HG02852 (cell line): ENCODE measurements at regions not wholly inside any gene's neighbourhood (a gene's known extent, or its start where the extent isn't known, plus 50 kb on each side); places are given as distances from the start of the nearest gene placed in this dataset.
"Not testable (repeated sequence)": the region's sequence is repeated elsewhere in the genome, so short reads cannot be mapped to it uniquely, and the experiment has no call there.

Source experiments
- ATAC-seq: cut with Tn5 transposase; IDR thresholded peaks from one replicate; pipeline ENCODE4 v1.9.1; 2021; ENCODE audit warnings: mild to moderate bottlenecking, moderate library complexity; ENCODE audit not compliant: unreplicated experiment

DNA sequence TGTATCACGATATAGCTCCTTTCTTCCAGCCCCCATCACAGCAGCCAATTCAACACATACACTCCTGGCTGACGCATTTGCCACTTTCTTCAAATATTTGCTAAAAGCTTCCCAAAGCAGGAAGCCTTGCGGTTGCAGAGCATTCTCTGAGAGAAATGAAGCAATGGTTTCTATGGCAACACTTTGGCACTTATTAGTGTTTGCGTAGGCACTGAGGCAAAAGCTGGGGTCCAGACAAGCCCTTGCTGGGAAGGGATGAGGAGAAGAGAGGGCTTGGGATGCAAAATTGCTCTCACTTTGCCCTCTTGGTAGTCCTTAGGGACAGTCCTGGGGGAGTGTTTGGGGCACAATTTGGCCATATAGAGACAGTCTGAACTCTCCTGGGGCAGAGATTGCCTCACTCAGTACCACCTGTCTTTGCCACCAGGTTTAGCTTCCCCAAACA lies 55.0 kb upstream of the PAK3 start:
- no peak for ATAC-seq

DNA sequence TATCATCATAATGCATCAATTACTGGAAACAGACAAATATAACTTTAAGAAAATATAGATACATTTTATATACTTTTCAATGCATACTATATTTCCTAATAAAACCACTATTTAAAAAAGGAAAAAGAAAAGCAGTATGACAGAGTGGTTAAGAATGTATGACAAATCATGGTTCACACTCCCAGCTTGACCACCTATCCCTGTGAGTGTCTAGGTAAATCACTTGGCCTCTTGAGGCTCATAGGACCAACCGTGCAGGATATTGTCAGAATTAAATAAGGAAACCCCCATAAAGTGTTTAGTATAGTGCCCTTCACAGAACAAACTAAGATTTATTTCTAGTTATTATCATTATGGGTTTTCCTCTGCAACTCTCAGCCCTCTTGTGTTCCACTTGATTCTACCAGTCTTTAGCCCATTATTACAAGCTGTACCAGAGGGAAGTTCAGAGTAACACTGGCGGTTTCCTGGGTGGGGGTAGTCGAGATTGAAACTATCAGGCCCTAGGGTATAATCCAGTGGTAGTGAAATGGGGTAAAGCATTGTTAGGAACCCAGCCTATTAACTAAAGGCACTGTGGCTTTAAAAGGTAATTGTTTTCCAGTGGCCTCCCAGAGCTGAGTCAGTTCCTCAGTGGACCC lies 55.5 kb upstream of the PAK3 start:
- no peak for ATAC-seq

GRCh38 chrX:111039606-111040005 lies 56.4 kb upstream of the PAK3 start:
- no peak for ATAC-seq

GRCh38 chrX:111035991-111036390 lies 60.0 kb upstream of the PAK3 start:
- ATAC-seq: no peak

GRCh38 chrX:111035256-111035655 lies 60.7 kb upstream of the PAK3 start:
- no peak for ATAC-seq

DNA sequence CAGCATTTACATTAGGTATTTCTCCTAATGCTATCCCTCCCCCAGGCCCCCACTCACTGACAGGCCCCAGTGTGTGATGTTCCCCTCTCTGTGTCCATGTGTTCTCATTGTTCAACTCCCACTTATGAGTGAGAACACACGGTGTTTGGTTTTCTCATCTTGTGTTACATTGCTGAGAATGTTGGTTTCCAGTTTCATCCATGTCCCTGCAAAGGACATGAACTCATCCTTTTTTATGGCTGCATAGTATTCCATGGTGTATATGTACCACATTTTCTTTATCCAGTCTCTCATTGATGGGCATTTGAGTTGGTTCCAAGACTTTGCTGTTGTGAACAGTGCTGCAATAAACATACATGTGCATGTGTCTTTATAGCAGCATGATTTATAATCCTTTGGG lies 73.0 kb upstream of the PAK3 start:
- ATAC-seq: not testable (repeated sequence)

DNA sequence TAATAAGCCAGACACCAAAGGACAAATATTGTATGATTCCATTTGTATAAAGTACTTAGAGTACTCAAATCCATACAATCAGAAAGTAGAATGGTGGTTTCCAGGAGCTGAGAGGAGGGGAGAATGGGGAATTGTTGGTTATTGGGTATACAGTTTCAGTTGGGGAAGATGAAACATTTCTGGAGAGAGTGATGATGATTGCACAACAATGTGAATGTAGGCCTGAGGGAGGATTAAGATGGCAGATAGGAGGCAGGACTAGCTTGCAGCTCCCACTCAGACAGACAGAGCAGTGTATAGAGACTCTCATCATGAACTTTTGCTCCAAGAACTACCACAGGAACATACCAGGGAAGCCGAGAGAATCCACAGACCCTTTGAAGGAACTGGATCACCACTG lies 75.7 kb upstream of the PAK3 start:
- ATAC-seq: no peak

DNA sequence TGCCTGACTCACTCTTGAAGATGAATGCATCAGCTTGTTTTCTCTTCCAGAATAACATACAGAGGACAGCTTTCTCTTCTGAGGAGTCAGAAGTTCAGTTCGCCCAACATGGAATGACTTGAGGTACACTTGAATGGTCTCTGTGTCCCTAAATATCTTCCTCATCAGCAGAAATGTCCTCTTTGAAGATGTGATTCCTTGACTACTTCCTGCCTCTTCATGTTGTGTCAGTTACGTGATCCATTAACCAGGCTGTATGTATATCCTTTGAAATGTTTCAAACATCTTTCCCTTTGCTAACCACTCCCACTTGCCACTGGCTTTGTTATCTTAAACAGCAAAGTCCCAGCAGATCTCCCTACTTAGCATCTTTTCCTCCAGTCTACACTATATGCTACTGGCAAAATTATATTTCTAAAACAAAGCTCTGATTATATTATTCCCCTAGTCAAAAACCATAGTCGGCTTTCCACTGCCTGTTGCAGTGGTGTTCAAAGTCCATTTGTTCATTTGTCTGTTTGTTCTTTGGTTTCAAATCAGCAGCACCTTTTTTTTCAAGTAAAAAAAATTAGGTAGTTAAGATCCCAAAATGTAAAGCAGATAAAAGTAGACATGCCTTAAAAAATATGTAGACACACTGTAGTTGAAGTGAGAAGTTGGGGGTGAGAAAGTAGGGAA lies 82.1 kb upstream of the PAK3 start:
- no peak for ATAC-seq

DNA sequence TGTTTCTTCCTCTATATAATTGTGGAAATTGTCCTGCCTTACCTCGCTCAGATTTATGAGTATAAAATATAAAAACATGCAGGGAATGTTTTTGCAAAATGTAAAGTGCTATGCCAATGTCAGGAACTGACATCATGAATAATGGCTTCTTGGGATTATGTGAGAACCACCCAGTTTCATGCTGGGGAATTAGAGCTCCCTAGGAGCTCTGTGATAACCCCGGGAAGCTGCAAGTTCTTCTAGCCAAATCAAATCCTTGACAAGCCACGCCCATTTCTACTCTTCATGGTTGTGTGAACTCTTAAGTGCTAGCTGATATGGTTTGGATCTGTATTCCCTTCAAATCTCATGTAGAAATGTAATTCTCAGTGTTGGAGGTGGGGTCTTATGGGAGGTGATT lies 85.9 kb upstream of the PAK3 start:
- no peak for ATAC-seq

DNA sequence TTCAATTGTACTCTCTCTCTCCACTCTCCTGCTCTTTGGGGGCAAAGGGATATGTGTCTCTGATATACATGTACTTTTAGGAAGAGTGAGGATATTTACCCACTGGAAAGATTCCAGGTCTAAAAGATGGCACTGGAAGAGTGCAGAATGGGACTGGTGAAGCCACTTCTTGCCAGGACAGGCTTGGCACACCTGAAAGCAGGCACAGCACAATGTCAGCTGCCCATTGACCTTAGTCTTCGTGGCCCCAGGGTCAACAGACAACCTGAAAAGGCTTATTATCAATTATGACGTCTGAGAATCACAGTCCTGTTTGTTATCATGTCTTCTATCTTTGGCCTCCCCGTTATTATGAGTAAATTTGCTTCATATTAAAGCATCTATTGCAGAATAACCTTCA lies 86.7 kb upstream of the PAK3 start:
- no peak for ATAC-seq

- no peak for ATAC-seq
Observed at GRCh38 chrX:111008126-111008525, 87.9 kb upstream of the PAK3 start.

DNA sequence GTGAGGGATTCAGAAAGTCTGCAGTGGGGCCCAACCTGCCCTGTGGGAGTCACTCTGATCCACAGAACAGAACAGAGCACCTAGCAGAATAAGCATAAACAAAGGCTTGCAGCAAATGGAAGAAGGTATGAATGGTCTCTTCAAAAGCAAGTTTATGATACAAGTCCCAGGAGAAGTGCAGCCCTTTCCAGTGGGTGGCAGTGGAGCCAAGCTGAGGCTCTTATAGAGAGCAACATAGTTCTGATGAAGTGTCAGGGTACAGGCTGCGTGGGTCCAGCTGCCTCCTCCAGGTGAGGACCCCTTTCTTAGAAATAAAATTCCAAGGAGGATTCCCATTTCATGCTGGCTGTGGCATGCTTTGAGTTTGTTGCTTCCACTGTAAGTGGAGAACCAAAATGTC lies 88.8 kb upstream of the PAK3 start:
- no peak for ATAC-seq

DNA sequence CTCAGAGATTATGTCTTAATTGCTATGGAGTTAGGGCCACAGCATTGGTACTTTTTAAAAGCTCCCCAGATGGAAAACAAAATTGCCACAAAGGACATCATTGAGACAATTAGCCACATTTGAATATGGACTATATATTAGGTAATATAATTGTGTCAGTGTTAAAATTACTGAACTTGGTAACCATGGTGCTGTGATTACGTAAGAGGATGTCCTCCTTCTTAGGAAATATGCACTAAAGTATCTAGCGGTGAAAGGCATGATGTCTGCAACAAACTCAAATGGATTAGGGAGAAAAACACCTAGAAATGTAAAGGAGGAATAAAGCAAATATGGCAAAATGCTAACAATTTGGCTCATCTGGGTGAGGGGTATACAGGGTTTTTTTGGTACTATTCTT lies 89.9 kb upstream of the PAK3 start:
- no peak for ATAC-seq

DNA sequence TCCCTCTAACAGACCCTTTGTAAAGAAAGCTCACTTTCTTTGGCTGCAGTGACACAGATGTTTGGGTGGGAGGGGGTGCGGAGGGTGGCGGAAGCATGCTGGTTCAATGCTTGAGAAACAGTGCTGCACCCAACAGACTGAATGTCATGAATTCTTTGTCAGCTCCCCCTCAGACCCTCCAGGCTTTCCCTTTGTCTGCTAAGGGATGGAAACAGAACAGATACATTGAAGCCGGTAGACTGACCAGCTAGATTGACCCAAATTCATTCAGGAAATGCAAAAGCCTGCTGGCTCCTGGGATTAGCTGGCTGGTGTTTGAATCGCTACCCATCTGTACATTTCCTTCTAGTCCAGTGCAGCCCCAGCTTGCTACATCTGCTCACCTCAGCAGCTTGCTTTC lies 90.8 kb upstream of the PAK3 start:
- ATAC-seq: no peak

- no peak for ATAC-seq
Observed at GRCh38 chrX:111003118-111003517, 92.9 kb upstream of the PAK3 start.

DNA sequence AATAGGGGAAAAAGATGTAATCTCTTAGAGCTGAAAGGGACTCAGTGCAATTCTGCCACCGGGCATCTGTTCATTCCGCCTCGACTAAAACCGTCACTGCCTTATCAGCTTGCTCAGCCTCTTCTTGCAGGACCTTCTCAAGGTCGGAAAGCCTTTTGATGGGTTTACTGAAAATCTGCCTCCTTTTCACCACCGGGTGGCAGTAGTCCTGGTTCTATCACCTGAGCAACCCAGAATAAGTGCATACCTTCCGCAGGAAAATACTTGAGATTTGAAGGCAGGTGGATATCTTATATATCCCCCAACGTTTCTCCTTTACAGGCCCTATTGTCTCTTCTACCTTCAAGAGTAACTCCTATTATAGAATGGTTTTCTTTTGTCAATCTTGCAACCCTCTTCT lies 103.4 kb upstream of the PAK3 start:
- no peak for ATAC-seq

DNA sequence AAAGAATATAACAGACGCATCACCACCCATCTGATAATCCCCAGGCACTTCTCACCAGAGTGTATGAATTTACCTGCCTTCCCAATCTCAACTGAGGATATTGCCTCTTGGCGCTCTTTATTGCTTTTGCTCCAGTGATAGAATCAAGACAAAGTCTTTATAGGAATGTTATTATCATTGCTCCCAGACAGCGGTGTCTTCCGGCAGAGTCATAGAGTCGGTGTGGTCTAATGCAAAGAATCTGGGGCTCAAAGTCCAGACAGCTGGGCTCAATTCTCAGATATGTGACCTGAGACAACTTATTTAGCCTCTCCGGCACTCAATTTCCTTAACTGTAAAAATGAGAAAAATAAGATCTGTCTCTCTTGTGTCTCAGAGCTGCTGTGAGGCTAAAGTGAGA lies 106.1 kb upstream of the PAK3 start:
- ATAC-seq: no peak

GRCh38 chrX:110989447-110989846 lies 106.5 kb upstream of the PAK3 start:
- ATAC-seq: no peak

GRCh38 chrX:110987292-110987691 lies 108.7 kb upstream of the PAK3 start:
- ATAC-seq: no peak

- no peak for ATAC-seq
Observed at GRCh38 chrX:110985470-110985869, 110.5 kb upstream of the PAK3 start.

DNA sequence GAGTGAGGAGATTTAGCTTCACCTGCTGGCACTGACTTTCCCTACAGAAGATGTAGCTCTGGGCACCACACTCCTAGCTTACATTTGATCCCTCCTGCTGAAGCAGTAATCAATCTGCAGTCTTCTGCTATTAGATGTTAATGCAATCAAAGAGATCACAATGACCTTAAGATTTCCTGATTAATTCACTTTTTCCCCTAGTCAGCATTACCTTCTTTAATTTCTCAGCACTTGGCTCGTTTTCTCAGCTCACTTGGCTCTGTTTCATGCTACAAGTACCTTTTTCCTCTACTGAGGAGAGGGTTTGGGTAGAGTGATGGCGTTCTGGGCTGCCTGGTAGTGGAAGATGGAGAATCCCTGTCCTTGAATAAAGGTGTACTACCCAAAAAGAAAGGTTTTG lies 113.0 kb upstream of the PAK3 start:
- no peak for ATAC-seq

DNA sequence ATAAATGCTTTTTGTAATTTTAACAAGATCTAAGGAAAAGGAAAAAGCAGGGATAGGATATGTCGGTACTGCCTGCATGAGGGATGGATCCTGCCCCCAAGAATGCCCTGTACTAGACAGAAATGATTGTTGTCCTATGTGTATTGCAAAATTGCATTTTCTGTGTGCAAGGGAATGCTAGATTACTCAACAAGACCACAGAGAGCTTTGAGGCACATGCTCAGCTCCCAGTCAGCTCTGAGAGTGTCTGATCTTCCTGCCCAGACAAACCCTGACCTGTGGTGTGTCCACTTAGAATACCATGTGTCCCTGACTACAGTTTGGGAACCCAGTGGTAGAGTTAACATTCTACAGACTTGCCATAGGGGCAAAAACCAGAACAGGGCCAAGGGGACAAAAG lies 129.2 kb upstream of the PAK3 start:
- ATAC-seq: no peak

GRCh38 chrX:110966091-110966454 lies 129.9 kb upstream of the PAK3 start:
- ATAC-seq: no peak
